ENCODE measurements at regions not wholly inside any gene's neighbourhood (a gene's known extent, or its start where the extent isn't known, plus 50 kb on each side); places are given as distances from the start of the nearest gene placed in this dataset.

DNA sequence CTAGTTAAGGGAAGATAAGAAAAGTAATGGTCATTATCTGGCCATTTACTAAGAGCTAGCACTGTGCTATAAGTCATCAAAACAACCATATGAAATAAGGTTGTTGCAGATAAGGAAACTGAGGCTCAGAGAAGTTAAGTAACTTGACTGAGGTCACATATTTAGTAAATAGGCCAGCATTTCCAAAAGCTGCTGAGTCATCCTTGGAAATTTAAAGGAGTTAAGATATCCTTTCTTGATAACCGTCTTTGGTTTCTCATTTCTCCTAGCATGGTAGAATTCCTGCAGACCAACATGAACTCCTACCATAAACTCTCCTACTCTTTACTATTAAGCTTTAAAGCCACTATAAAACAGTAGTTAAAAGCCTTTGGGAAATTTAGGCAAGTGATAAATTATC lies 85.0 kb upstream of the PDZRN3 start:
- TF ChIP-seq REST (IDR thresholded peaks at IDR 0.05; ENCODE audit: insufficient read depth in 1 of 2, low read depth in 2 of 2, low read length in 2 of 2): no peak
- no peak for TF ChIP-seq POLR2AphosphoS5 (IDR thresholded peaks at IDR 0.05; ENCODE audit: low read depth, low read length)
- no peak for TF ChIP-seq TAF1 (IDR thresholded peaks at IDR 0.05; ENCODE audit: borderline replicate concordance, insufficient read depth, low read length)
- TF ChIP-seq SIN3A (IDR thresholded peaks at IDR 0.05; ENCODE audit: borderline replicate concordance, insufficient read depth, low read length): no peak
- no peak for TF ChIP-seq FOXP2 (optimal IDR thresholded peaks at IDR 0.05; ENCODE audit: borderline replicate concordance, extremely low read depth, extremely low read length, insufficient read depth)

All from PFSK-1 (cell line).